ENCODE measurements at regions not wholly inside any gene's neighbourhood (a gene's known extent, or its start where the extent isn't known, plus 50 kb on each side); places are given as distances from the start of the nearest gene placed in this dataset.

DNA sequence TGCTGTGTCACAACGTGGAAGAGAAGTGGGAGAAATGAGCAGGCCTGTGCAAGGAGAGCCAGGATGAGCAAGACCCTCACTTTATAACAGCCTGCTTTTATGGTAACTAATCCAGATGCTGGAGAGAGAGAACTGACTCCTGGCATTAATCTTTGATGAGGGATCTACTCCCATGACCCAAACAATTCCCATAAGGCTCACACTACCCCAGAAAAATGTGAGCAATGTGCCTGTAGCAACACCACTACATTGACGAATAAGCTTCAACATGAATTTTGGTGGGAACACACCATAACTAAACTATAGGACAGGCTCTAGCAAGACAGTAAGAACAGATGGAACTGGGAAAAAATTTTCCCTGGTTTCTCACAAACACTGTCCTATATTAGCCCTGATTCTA lies 173.6 kb upstream of the PRSS58 start:
- TF ChIP-seq, protein P1, sequence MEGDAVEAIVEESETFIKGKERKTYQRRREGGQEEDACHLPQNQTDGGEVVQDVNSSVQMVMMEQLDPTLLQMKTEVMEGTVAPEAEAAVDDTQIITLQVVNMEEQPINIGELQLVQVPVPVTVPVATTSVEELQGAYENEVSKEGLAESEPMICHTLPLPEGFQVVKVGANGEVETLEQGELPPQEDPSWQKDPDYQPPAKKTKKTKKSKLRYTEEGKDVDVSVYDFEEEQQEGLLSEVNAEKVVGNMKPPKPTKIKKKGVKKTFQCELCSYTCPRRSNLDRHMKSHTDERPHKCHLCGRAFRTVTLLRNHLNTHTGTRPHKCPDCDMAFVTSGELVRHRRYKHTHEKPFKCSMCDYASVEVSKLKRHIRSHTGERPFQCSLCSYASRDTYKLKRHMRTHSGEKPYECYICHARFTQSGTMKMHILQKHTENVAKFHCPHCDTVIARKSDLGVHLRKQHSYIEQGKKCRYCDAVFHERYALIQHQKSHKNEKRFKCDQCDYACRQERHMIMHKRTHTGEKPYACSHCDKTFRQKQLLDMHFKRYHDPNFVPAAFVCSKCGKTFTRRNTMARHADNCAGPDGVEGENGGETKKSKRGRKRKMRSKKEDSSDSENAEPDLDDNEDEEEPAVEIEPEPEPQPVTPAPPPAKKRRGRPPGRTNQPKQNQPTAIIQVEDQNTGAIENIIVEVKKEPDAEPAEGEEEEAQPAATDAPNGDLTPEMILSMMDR (IDR thresholded peaks at IDR 0.05): no peak
- no peak for TF ChIP-seq POLR2A (IDR thresholded peaks at IDR 0.05)
- TF ChIP-seq POLR2AphosphoS5 (IDR thresholded peaks at IDR 0.05): no peak
- no peak for TF ChIP-seq EP300 (IDR thresholded peaks at IDR 0.05)

Measured in upper lobe of left lung (tissue), 4 donors.